Heart left ventricle (tissue), 16 donors: ENCODE measurements at regions not wholly inside any gene's neighbourhood (a gene's known extent, or its start where the extent isn't known, plus 50 kb on each side); places are given as distances from the start of the nearest gene placed in this dataset.

Source experiments
- ATAC-seq, 4 donors: fragments of 200-7000 bp; cut with Tn5 transposase; one replicate each; pipeline ENCODE4 v1.9.1; 2020 to 2022; ENCODE audit warnings: moderate library complexity in 4 of 4, mild to moderate bottlenecking in 3 of 4, moderate number of reproducible peaks in 1 of 4
- DNase-seq, 5 donors: peaks; one replicate each; pipeline ENCODE4 v3.0.0-alpha.2; 2020
- H3K27ac ChIP-seq, 12 donors: fragments of 200-600 bp; sonication (generic) in 4 of 12; one replicate each; pipeline versions ENCODE4 v1.5.0 to v1.8.0; 2016 to 2022; ENCODE audit warnings: mild to moderate bottlenecking in 2 of 12
- H3K27me3 ChIP-seq, 9 donors: fragments of 200-600 bp; sonication (generic) in 2 of 9; one replicate each; pipeline versions ENCODE4 v1.5.1 to v1.8.0; 2016 to 2022; ENCODE audit warnings: mild to moderate bottlenecking in 3 of 9
- H3K36me3 ChIP-seq, 9 donors: fragments of 200-600 bp; sonication (generic) in 2 of 9; one replicate each; pipeline versions ENCODE4 v1.5.0 to v1.8.0; 2018 to 2022; ENCODE audit warnings: mild to moderate bottlenecking in 2 of 9
- H3K4me1 ChIP-seq, 12 donors: fragments of 200-600 bp; sonication (generic) in 4 of 12; one replicate each; pipeline versions ENCODE4 v1.5.0 to v1.8.0; 2016 to 2022; ENCODE audit warnings: mild to moderate bottlenecking in 3 of 12
- H3K4me3 ChIP-seq, 12 donors: fragments of 200-600 bp; sonication (generic) in 4 of 12; one replicate each; pipeline versions ENCODE4 v1.5.0 to v1.8.0; 2017 to 2022; ENCODE audit warnings: mild to moderate bottlenecking in 9 of 12, moderate library complexity in 4 of 12
- H3K9me3 ChIP-seq, 12 donors: fragments of 200-600 bp; sonication (generic) in 4 of 12; one replicate each; pipeline versions ENCODE4 v1.5.0 to v1.8.0; 2016 to 2022; ENCODE audit warnings: mild to moderate bottlenecking in 1 of 12
- POLR2A ChIP-seq, 2 donors: fragments of 450-650 bp; IDR thresholded peaks; one replicate each; pipeline ENCODE4 v1.6.1; 2017; ENCODE audit warnings: antibody characterized with exemption in 2 of 2, mild to moderate bottlenecking in 2 of 2, moderate library complexity in 2 of 2
- WGBS, 4 donors: extraction: QIAGEN DNeasy Blood & Tissue Kit in 2 of 4; methylation state at CpG; one replicate each; pipeline versions ENCODE4 v1.1.5 to v1.1.7; 2013 to 2018; 5-methylcytosine and 5-hydroxymethylcytosine counted together
- intact Hi-C, 10 donors: fragments of 100-400 bp; cut with DNase I; formaldehyde crosslinking; loops; one replicate each; pipeline versions ENCODE4 v1.11.1 to v1.14.2; 2022
- TF ChIP-seq, protein P1 (sequence below), 12 donors: fragments of 200-600 bp; sonication (generic) in 4 of 12; IDR thresholded peaks; one replicate each; pipeline versions ENCODE4 v1.5.0 to v1.8.0; 2018 to 2022; ENCODE audit warnings: antibody characterized with exemption in 12 of 12, mild to moderate bottlenecking in 5 of 12
- donor health status: ischemic (EF 13 %, LVEDD 7.1; RV severe dilation, severe dysfunction).
- donor health status: healthy with polysubstance abuse.
- donor health status: DM: no; HTN: yes; CAD: no.
- donor health status: DM: no; HTN: no; CAD: no.
- donor health status: ischemic (EF 25% LVEDD 6.9; RV normal size, moderate dysfunction).
- donor health status: ischemic (EF 25% LVEDD 5.7; RV mildly dilated, moderate dysfunction).
- donor health status: healthy.
- donor health status: DM: yes; HTN: yes; CAD: no.
- donor health status: ischemic (EF 35%, LVEDD 5.7; RV mildly dilated, moderate dysfunction).
- donor health status: nonischemic (EF 11% LVEDD 7.7; RV severe dilation, severe dysfunction).
- donor health status: DM: yes; HTN: yes; CAD: no.
- donor health status: PGD.
- donor health status: ischemic (EF 29% LVEDD 5.4; RV normal size, mild dysfunction).
- donor health status: nonischemic (EF 23%, LVEDD 6.1; RV moderate dilation, normal function).

- Histone ChIP-seq H3K27me3 (no peaks in the 10 kb centered on the region), H3K9me3 (no peaks in the 10 kb centered on the region), H3K36me3 (no peaks in the 10 kb centered on the region), H3K4me3 (no peak overlapping the region), H3K27ac (no peak overlapping the region), H3K4me1 (peaks cover 0 to under 1% (median 0%) of the 10 kb centered on the region in 12 donors)
- 60 to 69% (median 63%) methylated on average over 6 of the region's 6 CpGs for WGBS, 4 donors
- intact Hi-C loops = no loop called here
- DNase-seq (no peak), ATAC-seq (no peak)
- TF ChIP-seq, protein P1, sequence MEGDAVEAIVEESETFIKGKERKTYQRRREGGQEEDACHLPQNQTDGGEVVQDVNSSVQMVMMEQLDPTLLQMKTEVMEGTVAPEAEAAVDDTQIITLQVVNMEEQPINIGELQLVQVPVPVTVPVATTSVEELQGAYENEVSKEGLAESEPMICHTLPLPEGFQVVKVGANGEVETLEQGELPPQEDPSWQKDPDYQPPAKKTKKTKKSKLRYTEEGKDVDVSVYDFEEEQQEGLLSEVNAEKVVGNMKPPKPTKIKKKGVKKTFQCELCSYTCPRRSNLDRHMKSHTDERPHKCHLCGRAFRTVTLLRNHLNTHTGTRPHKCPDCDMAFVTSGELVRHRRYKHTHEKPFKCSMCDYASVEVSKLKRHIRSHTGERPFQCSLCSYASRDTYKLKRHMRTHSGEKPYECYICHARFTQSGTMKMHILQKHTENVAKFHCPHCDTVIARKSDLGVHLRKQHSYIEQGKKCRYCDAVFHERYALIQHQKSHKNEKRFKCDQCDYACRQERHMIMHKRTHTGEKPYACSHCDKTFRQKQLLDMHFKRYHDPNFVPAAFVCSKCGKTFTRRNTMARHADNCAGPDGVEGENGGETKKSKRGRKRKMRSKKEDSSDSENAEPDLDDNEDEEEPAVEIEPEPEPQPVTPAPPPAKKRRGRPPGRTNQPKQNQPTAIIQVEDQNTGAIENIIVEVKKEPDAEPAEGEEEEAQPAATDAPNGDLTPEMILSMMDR (IDR thresholded peaks at IDR 0.05) = no peak
- TF ChIP-seq POLR2A (IDR thresholded peaks at IDR 0.05) = no peak
Observed at GRCh38 chr2:231655894-231656293, 52.4 kb upstream of the PTMA start.
